Panc1 (cell line): ENCODE measurements at regions not wholly inside any gene's neighbourhood (a gene's known extent, or its start where the extent isn't known, plus 50 kb on each side); places are given as distances from the start of the nearest gene placed in this dataset.

Experiments
- CTCF ChIP-seq: fragments of 450-650 bp; IDR thresholded peaks from 2 replicates; pipeline ENCODE4 v1.5.1; 2017; ENCODE audit warnings: mild to moderate bottlenecking
- POLR2AphosphoS5 ChIP-seq: IDR thresholded peaks from 2 replicates; pipeline ENCODE4 v1.6.1; 2012; ENCODE audit warnings: mild to moderate bottlenecking, low read depth, low read length, moderate library complexity
- REST ChIP-seq, 2 experiments: IDR thresholded peaks; 2 replicates each; pipeline ENCODE4 v1.6.1; 2011 to 2012; ENCODE audit warnings: low read depth in 2 of 2, control low read depth in 1 of 2, low read length in 1 of 2, mild to moderate bottlenecking in 1 of 2, moderate library complexity in 1 of 2; ENCODE audit not compliant: insufficient read depth in 1 of 2
- SIN3A ChIP-seq: IDR thresholded peaks from 2 replicates; pipeline ENCODE4 v1.6.1; 2012; ENCODE audit warnings: low read depth, mild to moderate bottlenecking, low read length, moderate library complexity, borderline replicate concordance; ENCODE audit not compliant: insufficient read depth
- TCF7L2 ChIP-seq: IDR thresholded peaks from 2 replicates; pipeline ENCODE4 v1.6.1; 2011; ENCODE audit warnings: mild to moderate bottlenecking, low read depth, low read length, inconsistent platforms

- TF ChIP-seq POLR2AphosphoS5 (no peak), SIN3A (no peak), CTCF (no peak), TCF7L2 (no peak), REST (IDR thresholded peaks at IDR 0.05; ENCODE audit: insufficient read depth in 1 of 2, low read depth in 2 of 2, low read length in 1 of 2) (no peak)
Observed at GRCh38 chr2:236633775-236634560, 64.3 kb downstream of the ACKR3 start.
